MM.1S (cell line): ENCODE measurements at regions not wholly inside any gene's neighbourhood (a gene's known extent, or its start where the extent isn't known, plus 50 kb on each side); places are given as distances from the start of the nearest gene placed in this dataset.
A peak's percentile ranks its signal among the peaks of the same experiment; 100 is the strongest.

Experiments
- DNase-seq: peaks from one replicate; pipeline ENCODE4 v3.0.0-alpha.2; 2015
- H2AFZ ChIP-seq: fragments of 300-600 bp; sonication (generic); 2 replicates; pipeline ENCODE4 v1.6.0; 2016; ENCODE audit warnings: antibody characterized with exemption, low read length
- H3F3A ChIP-seq: fragments of 300-600 bp; sonication (generic); 2 replicates; pipeline ENCODE4 v1.6.1; 2016; ENCODE audit warnings: mild to moderate bottlenecking, antibody characterized with exemption, low read length, moderate library complexity, mixed read lengths; ENCODE audit not compliant: insufficient read depth
- H3K27ac ChIP-seq: fragments of 300-600 bp; sonication (generic); 2 replicates; pipeline ENCODE4 v1.5.1; 2016; ENCODE audit warnings: mild to moderate bottlenecking, low read length
- H3K27me3 ChIP-seq: fragments of 300-600 bp; sonication (generic); replicated peaks from 2 replicates; pipeline ENCODE4 v1.6.0; 2016; ENCODE audit warnings: low read length; ENCODE audit not compliant: insufficient read depth
- H3K36me3 ChIP-seq: fragments of 300-600 bp; sonication (generic); replicated peaks from 2 replicates; pipeline ENCODE4 v1.6.1; 2016; ENCODE audit warnings: mild to moderate bottlenecking, low read length, mixed read lengths; ENCODE audit not compliant: insufficient read depth
- H3K4me1 ChIP-seq: fragments of 300-600 bp; sonication (generic); 2 replicates; pipeline ENCODE4 v1.6.1; 2016; ENCODE audit warnings: low read length, mixed read lengths
- H3K4me2 ChIP-seq: fragments of 300-600 bp; sonication (generic); 2 replicates; pipeline ENCODE4 v1.6.0; 2016; ENCODE audit warnings: low read depth, low read length
- H3K4me3 ChIP-seq: fragments of 300-600 bp; sonication (generic); 2 replicates; pipeline ENCODE4 v1.5.1; 2016; ENCODE audit warnings: low read length, mixed read lengths
- H3K79me2 ChIP-seq: fragments of 300-600 bp; sonication (generic); 2 replicates; pipeline ENCODE4 v1.6.1; 2016; ENCODE audit warnings: mixed run types, low read length, mixed read lengths
- H3K9ac ChIP-seq: fragments of 300-600 bp; sonication (generic); 2 replicates; pipeline ENCODE4 v1.6.1; 2016; ENCODE audit warnings: low read length, mixed read lengths
- H3K9me2 ChIP-seq: fragments of 300-600 bp; sonication (generic); replicated peaks from 2 replicates; pipeline ENCODE4 v1.6.1; 2016; ENCODE audit warnings: mild to moderate bottlenecking, low read length, mixed read lengths; ENCODE audit not compliant: insufficient read depth
- H3K9me3 ChIP-seq: fragments of 300-600 bp; sonication (generic); replicated peaks from 2 replicates; pipeline ENCODE4 v1.6.1; 2016; ENCODE audit warnings: mild to moderate bottlenecking, low read length, mixed read lengths; ENCODE audit not compliant: insufficient read depth
- H4K20me1 ChIP-seq: fragments of 300-600 bp; sonication (generic); 2 replicates; pipeline ENCODE4 v1.6.1; 2016; ENCODE audit warnings: mild to moderate bottlenecking, low read length, moderate library complexity, mixed read lengths; ENCODE audit not compliant: insufficient read depth
- EZH2 ChIP-seq: fragments of 300-600 bp; sonication (generic); optimal IDR thresholded peaks from 2 replicates; pipeline ENCODE3; 2017; ENCODE audit warnings: low read depth, mild to moderate bottlenecking, antibody characterized with exemption, low read length, mixed read lengths
- EZH2phosphoT487 ChIP-seq: fragments of 300-600 bp; sonication (generic); IDR thresholded peaks from 2 replicates; pipeline ENCODE4 v1.6.1; 2018; ENCODE audit warnings: antibody characterized with exemption, low read length
- TF ChIP-seq, protein P1 (sequence below): fragments of 300-600 bp; sonication (generic); IDR thresholded peaks from 2 replicates; pipeline ENCODE4 v1.5.1; 2016; ENCODE audit warnings: antibody characterized with exemption, low read length, mixed read lengths

DNA sequence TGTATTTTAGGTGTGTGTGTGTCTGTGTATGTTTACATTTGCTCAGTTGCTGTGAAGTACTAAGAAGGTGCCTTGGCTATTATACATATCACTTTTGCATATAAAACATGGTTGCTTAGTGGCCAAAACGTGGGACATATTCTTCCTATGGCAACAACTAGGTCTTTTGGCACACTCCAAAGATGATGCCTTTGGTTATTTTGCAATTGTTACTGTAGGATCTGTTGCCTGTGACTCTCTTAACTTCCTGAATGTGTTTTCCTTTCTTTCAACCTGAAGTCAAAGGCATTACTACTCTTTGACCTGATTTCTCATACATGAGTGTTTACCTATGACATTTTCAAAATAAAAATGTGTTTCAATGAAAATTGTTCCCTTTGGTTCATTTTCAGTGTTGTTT, 160.5 kb downstream of the UBE2E3 start:
- H3K9me2 ChIP-seq: no peaks in the 10 kb centered on the region
- DNase-seq: no peak
- H3K9me3 ChIP-seq: no peaks in the 10 kb centered on the region
- no peak overlapping the region for H3K4me2 ChIP-seq
- no peak overlapping the region for H2AFZ ChIP-seq
- no peak overlapping the region for H3K4me3 ChIP-seq
- no peak overlapping the region for H3K27ac ChIP-seq
- H3K79me2 ChIP-seq: no peaks in the 10 kb centered on the region
- no peaks in the 10 kb centered on the region for H3F3A ChIP-seq
- no peak overlapping the region for H3K9ac ChIP-seq
- H4K20me1 ChIP-seq: no peaks in the 10 kb centered on the region
- no peaks in the 10 kb centered on the region for H3K36me3 ChIP-seq
- H3K4me1 ChIP-seq: peaks cover 7% of the 10 kb centered on the region
- no peaks in the 10 kb centered on the region for H3K27me3 ChIP-seq
- TF ChIP-seq, protein P1, sequence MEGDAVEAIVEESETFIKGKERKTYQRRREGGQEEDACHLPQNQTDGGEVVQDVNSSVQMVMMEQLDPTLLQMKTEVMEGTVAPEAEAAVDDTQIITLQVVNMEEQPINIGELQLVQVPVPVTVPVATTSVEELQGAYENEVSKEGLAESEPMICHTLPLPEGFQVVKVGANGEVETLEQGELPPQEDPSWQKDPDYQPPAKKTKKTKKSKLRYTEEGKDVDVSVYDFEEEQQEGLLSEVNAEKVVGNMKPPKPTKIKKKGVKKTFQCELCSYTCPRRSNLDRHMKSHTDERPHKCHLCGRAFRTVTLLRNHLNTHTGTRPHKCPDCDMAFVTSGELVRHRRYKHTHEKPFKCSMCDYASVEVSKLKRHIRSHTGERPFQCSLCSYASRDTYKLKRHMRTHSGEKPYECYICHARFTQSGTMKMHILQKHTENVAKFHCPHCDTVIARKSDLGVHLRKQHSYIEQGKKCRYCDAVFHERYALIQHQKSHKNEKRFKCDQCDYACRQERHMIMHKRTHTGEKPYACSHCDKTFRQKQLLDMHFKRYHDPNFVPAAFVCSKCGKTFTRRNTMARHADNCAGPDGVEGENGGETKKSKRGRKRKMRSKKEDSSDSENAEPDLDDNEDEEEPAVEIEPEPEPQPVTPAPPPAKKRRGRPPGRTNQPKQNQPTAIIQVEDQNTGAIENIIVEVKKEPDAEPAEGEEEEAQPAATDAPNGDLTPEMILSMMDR: no peak
- TF ChIP-seq EZH2phosphoT487 (no peak), EZH2 (no peak)

DNA sequence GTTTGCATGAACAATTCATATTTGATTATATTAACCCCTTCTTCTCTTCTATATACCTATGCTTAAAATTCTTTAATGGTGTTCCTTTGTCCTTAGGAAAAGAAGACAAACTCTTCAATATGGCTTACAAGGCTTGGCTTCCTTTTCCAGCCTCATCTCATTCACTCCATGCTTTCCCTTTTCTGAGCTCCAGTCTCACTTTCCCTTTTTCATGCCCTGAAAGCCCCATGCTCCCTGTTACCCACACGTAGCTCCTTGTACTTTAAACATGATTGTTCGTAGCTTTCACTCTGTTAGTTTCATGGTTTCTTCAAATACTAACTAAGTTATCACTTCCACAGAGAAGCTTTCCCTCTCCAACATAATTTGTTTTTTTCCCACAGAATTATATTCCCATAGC, 161.3 kb downstream of the UBE2E3 start:
- Histone ChIP-seq H3K4me2 (no peak overlapping the region), H3K4me1 (peaks cover 7% of the 10 kb centered on the region), H3F3A (no peaks in the 10 kb centered on the region), H3K9me2 (no peaks in the 10 kb centered on the region), H3K36me3 (no peaks in the 10 kb centered on the region), H3K27ac (no peak overlapping the region), H3K9ac (no peak overlapping the region), H4K20me1 (no peaks in the 10 kb centered on the region), H3K27me3 (no peaks in the 10 kb centered on the region), H3K4me3 (no peak overlapping the region), H2AFZ (no peak overlapping the region), H3K9me3 (no peaks in the 10 kb centered on the region), H3K79me2 (no peaks in the 10 kb centered on the region)
- DNase-seq: no peak
- TF ChIP-seq EZH2phosphoT487 (no peak), EZH2 (no peak)
- TF ChIP-seq, protein P1: no peak

DNA sequence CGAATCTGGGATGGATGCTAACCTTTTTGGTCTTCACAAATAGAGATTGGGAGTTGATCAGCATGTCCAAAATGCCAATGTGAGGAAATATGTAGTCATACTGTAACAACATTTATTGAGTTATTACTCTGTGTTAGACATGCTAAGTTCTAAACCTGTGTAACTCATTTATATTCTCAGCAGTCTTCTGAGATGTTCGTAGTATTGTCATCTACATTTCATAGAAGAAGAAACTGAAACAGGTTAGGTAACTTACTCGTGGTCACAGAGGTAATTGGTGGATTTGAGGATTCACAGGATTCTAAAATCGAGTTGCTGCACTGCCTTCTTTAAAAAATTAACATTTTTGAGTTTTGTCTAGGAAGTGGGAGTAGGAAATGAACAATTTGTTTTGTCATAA, 162.1 kb downstream of the UBE2E3 start:
- no peaks in the 10 kb centered on the region for H3K79me2 ChIP-seq
- no peaks in the 10 kb centered on the region for H3K9me3 ChIP-seq
- no peak overlapping the region for H3K27ac ChIP-seq
- no peaks in the 10 kb centered on the region for H3F3A ChIP-seq
- 0 out of 2 replicates have a peak overlapping the region, but pooled peaks have one; percentile 1 for H3K4me3 ChIP-seq
- TF ChIP-seq, protein P1: no peak
- TF ChIP-seq EZH2 (no peak), EZH2phosphoT487 (no peak)
- peak overlapping the region; percentile 28; the same call in 1 of the 2 replicates for H2AFZ ChIP-seq
- no peaks in the 10 kb centered on the region for H3K36me3 ChIP-seq
- no peaks in the 10 kb centered on the region for H4K20me1 ChIP-seq
- H3K9me2 ChIP-seq: no peaks in the 10 kb centered on the region
- peak overlapping the region; percentile 54 for H3K4me2 ChIP-seq
- DNase-seq: peak; percentile 52
- no peaks in the 10 kb centered on the region for H3K27me3 ChIP-seq
- peaks cover 7% of the 10 kb centered on the region for H3K4me1 ChIP-seq
- H3K9ac ChIP-seq: no peak overlapping the region
